ENCODE measurements at regions not wholly inside any gene's neighbourhood (a gene's known extent, or its start where the extent isn't known, plus 50 kb on each side); places are given as distances from the start of the nearest gene placed in this dataset.

DNA sequence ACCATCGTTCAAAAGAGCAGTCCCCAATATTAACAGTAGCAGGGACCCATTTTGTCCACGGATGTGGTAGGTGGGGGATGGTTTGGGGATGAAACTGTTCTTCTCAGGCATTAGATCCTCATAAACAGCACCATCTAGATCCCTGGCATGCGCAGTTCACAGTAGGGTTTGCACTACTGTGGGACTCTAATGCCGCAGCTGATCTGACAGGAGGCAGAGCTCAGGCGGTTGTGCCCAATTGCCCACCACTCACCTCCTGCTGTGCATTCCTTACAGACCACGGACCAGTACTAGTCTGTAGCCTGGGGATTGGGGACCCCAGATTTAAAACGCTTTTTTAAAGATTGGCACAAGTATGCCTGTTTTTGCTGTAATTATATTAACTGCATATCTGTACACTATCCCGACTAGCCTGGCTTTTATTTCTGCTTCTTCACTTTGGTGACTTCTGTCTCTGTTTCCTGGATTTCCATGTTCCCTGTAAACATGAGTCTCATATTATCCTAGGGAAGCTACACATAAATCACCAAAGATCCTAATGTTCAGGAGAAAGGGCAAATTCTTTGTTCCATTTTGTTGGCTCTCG, 163.3 kb upstream of the AKR1E2 start:
- no peaks in the 10 kb centered on the region for H3K36me3 ChIP-seq
- no peaks in the 10 kb centered on the region for H3K9me3 ChIP-seq
- TF ChIP-seq, protein P1, sequence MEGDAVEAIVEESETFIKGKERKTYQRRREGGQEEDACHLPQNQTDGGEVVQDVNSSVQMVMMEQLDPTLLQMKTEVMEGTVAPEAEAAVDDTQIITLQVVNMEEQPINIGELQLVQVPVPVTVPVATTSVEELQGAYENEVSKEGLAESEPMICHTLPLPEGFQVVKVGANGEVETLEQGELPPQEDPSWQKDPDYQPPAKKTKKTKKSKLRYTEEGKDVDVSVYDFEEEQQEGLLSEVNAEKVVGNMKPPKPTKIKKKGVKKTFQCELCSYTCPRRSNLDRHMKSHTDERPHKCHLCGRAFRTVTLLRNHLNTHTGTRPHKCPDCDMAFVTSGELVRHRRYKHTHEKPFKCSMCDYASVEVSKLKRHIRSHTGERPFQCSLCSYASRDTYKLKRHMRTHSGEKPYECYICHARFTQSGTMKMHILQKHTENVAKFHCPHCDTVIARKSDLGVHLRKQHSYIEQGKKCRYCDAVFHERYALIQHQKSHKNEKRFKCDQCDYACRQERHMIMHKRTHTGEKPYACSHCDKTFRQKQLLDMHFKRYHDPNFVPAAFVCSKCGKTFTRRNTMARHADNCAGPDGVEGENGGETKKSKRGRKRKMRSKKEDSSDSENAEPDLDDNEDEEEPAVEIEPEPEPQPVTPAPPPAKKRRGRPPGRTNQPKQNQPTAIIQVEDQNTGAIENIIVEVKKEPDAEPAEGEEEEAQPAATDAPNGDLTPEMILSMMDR (IDR thresholded peaks at IDR 0.05; ENCODE audit: low read depth, low read length), result no peak
- H3K4me3 ChIP-seq (ENCODE audit: low read depth, low read length), result no peak overlapping the region
- no peaks in the 10 kb centered on the region for H3K4me1 ChIP-seq
- no peaks in the 10 kb centered on the region for H3K27me3 ChIP-seq
- no peak for DNase-seq

DNA sequence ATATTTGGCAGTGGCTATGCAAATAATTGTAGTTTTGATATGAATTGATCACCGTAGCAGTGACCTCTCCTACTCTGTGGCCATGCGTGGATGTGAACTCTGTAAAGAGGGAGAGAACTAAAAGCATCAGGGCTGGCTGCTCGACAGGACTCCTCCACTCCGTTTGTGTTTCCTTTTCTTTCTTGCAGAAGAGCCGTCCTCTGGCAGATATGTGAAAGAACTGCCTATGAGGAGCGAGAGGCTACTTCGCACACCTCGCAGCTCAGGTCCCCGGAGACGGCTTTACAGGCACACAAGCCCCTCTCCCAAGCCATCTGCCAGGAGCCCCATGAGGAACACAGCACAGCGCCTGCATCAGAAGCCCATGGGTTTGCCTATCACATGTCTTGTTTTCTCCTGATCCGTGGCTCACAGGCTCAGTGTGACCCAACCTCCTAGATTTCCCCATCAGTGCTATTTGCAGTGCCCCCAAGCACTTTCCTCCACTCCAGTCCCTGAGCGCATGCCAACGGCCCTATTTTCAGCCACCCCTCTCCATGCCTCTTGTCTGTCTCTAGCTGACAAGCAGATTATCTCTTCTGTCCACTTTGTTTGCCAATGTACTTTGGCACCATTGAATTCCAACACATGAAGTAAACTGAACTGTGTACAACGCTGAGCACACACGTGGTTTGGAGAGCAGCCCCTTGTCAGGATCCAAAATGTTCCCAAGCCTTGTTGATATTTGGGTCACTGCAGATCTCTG, 164.3 kb upstream of the AKR1E2 start:
- no peaks in the 10 kb centered on the region for H3K27me3 ChIP-seq
- no peaks in the 10 kb centered on the region for H3K9me3 ChIP-seq
- DNase-seq, result no peak
- no peak overlapping the region for H3K4me3 ChIP-seq (ENCODE audit: low read depth, low read length)
- H3K4me1 ChIP-seq, result no peaks in the 10 kb centered on the region
- no peaks in the 10 kb centered on the region for H3K36me3 ChIP-seq
- TF ChIP-seq, protein P1 (IDR thresholded peaks at IDR 0.05; ENCODE audit: low read depth, low read length), result no peak

DNA sequence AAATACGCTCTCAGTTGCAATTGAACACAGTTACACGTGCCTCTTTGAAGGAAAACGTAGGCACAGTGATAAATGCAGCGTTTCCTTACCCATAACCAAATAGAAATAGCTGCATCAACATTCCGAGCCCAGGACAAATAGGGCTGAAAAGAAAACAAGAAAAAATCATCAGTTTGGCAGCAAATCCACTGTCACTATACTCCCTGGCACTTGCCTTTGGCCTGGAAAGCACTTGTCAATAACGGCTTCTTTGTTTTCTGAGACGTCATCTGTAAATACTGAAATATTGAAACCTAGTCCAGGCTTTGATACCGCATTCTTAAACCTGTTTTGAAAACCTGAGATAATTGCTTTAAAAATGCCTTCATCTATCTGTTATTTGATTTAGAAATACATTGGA, 167.2 kb upstream of the AKR1E2 start:
- Histone ChIP-seq H3K4me1 (no peaks in the 10 kb centered on the region), H3K9me3 (no peaks in the 10 kb centered on the region), H3K27me3 (0 out of 2 replicates have a peak, but pooled peaks cover 2% of the 10 kb centered on the region), H3K4me3 (ENCODE audit: low read depth, low read length) (no peak overlapping the region), H3K36me3 (no peaks in the 10 kb centered on the region)
- TF ChIP-seq, protein P1 (IDR thresholded peaks at IDR 0.05; ENCODE audit: low read depth, low read length), result no peak
- no peak for DNase-seq

DNA sequence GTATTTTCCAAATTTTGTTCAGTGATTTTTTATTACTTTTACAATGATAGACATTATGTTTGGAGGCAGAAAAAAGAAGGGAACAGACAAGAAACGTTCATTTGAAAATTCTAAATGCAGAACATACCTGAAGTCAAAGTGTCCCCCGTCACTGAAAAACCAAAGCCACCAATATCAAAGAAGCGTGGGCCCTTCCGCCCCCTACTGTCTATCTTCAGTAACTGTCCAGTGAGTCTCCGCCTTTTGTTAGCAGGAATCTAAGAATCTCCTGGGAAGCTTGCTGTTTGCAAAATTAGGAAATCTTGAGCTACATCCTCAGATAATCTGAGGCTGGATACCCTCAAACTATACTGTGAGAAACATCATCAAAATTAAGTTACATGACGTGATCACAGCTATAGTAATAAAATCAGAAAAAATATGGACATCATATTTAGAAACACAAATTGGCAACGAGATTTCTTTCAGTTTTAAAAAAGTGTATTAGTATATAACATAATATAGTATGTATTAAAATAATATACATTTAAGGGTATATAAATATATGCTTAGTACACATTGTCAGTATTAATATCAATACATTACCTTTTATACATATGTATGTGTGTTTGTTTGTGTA, 169.3 kb upstream of the AKR1E2 start:
- Histone ChIP-seq H3K4me3 (ENCODE audit: low read depth, low read length) (no peak overlapping the region), H3K27me3 (0 out of 2 replicates have a peak, but pooled peaks cover 2% of the 10 kb centered on the region), H3K9me3 (no peaks in the 10 kb centered on the region), H3K36me3 (no peaks in the 10 kb centered on the region), H3K4me1 (no peaks in the 10 kb centered on the region)
- DNase-seq, result peak; percentile 43
- TF ChIP-seq, protein P1 (IDR thresholded peaks at IDR 0.05; ENCODE audit: low read depth, low read length), result peak; percentile 85

DNA sequence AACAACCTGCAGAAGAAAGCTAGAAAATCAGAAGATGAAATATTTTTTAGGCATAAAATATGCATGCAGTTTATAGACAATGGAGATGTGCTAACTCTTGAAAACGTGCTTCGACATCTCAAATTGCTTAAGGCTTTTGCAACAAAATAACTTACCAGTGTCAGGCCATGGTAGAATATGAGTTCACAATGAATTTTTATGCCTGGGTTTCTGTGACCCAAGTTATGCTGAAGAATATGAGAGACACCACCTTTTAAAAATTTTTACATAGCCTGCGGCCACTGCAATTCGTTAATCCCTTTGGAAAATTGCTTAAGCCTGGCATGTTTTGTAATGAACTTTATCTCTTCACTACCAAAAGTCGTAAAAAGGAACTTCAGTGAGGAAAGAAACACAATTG, 170.1 kb upstream of the AKR1E2 start:
- Histone ChIP-seq H3K9me3 (no peaks in the 10 kb centered on the region), H3K36me3 (no peaks in the 10 kb centered on the region), H3K4me1 (no peaks in the 10 kb centered on the region), H3K27me3 (0 out of 2 replicates have a peak, but pooled peaks cover 2% of the 10 kb centered on the region), H3K4me3 (ENCODE audit: low read depth, low read length) (no peak overlapping the region)
- no peak for DNase-seq
- TF ChIP-seq, protein P1 (IDR thresholded peaks at IDR 0.05; ENCODE audit: low read depth, low read length), result no peak

DNA sequence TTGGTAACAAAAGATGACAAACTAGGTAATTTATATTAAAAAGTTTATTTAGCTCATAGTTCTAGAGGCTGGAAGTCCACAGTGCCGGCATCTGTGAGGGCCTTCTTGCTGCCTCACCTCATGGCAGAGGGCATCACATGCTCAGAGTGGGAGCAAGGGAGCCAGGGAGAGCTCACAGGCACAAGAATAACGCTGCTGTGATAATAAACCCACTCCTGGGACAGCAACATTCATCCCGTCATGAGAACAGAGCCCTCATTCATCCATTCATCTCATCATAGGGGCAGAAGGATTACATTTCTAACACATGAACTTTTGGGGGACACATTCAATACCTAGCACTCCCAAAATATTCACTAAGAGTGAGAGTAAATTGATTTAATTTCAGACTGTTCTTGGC, 170.6 kb upstream of the AKR1E2 start:
- no peaks in the 10 kb centered on the region for H3K9me3 ChIP-seq
- H3K4me1 ChIP-seq, result no peaks in the 10 kb centered on the region
- TF ChIP-seq, protein P1 (IDR thresholded peaks at IDR 0.05; ENCODE audit: low read depth, low read length), result no peak
- no peak for DNase-seq
- H3K4me3 ChIP-seq (ENCODE audit: low read depth, low read length), result no peak overlapping the region
- H3K27me3 ChIP-seq, result 0 out of 2 replicates have a peak, but pooled peaks cover 2% of the 10 kb centered on the region
- no peaks in the 10 kb centered on the region for H3K36me3 ChIP-seq
